ENCODE measurements at regions not wholly inside any gene's neighbourhood (a gene's known extent, or its start where the extent isn't known, plus 50 kb on each side); places are given as distances from the start of the nearest gene placed in this dataset.

DNA sequence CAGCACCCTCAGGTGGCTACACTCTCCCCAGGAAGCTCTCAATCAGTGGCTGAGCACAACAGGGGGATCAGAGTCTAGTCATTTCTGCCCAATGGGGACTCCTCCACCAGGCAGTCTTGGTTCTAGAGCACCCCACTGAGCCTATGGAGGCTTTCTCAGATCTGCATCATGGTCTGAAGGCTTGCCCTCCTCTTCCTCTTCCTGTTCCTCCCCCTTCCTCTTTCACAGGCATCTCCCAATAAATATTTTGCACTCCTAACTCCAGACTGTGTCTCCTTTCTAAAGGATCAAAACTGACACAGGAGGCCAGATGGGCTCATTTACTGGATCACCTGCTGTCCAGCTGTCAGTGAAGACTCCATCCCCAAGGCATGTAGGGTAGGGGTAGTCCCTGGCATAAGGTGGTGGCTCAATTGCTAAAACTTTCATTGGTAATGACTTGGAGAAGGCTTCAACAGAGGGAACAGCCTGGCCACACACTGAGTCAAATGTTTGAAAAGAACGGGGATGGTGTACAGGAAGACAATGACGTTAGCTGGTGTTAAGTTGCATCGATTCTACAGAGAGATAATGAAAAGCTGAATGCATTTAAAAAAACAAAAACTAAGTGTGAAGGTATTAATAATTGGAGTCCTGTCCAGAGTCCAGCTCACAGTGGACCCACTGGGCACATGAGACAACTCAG lies 84.2 kb upstream of the SLC2A1 start:
- Histone ChIP-seq H3K9me3 (no peaks in the 10 kb centered on the region), H3K4me3 (no peak overlapping the region), H3K27ac (no peak overlapping the region), H3K27me3 (no peaks in the 10 kb centered on the region), H3K4me1 (no peaks in the 10 kb centered on the region), H3K36me3 (no peaks in the 10 kb centered on the region)
- intact Hi-C loops (cut with DNase I) = no loop called here
- TF ChIP-seq, protein P1, sequence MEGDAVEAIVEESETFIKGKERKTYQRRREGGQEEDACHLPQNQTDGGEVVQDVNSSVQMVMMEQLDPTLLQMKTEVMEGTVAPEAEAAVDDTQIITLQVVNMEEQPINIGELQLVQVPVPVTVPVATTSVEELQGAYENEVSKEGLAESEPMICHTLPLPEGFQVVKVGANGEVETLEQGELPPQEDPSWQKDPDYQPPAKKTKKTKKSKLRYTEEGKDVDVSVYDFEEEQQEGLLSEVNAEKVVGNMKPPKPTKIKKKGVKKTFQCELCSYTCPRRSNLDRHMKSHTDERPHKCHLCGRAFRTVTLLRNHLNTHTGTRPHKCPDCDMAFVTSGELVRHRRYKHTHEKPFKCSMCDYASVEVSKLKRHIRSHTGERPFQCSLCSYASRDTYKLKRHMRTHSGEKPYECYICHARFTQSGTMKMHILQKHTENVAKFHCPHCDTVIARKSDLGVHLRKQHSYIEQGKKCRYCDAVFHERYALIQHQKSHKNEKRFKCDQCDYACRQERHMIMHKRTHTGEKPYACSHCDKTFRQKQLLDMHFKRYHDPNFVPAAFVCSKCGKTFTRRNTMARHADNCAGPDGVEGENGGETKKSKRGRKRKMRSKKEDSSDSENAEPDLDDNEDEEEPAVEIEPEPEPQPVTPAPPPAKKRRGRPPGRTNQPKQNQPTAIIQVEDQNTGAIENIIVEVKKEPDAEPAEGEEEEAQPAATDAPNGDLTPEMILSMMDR (IDR thresholded peaks at IDR 0.05) = no peak
- DNase-seq (no peak), ATAC-seq (no peak)

GRCh38 chr1:43042127-43042526 lies 83.5 kb upstream of the SLC2A1 start:
- no peaks in the 10 kb centered on the region for H3K9me3 ChIP-seq
- H3K27ac ChIP-seq = no peak overlapping the region
- H3K4me1 ChIP-seq = no peaks in the 10 kb centered on the region
- H3K4me3 ChIP-seq = no peak overlapping the region
- intact Hi-C loops (cut with DNase I) = no loop called here
- DNase-seq (no peak), ATAC-seq (no peak)
- no peaks in the 10 kb centered on the region for H3K36me3 ChIP-seq
- TF ChIP-seq, protein P1 (IDR thresholded peaks at IDR 0.05) = no peak
- no peaks in the 10 kb centered on the region for H3K27me3 ChIP-seq

DNA sequence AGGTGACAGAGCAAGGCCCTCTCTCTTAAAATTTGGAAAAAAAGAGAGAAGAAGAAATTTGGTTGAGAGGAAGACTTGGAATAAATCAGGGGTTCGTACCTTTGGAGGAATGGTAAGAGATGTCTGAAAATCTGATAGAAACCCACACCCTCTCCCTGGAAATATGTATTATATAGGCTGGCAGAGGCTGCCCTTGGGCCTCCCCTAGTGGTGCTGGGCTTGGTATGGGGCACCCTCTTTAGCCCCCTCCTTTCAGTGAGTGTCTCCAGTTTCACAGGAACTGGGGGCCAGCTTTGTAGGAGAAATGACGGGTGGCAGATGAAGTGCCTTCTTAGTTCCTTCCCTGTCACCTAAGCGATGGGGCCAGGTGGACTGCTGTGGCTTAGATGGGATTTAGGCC lies 82.9 kb upstream of the SLC2A1 start:
- Histone ChIP-seq H3K36me3 (no peaks in the 10 kb centered on the region), H3K27ac (no peak overlapping the region), H3K27me3 (no peaks in the 10 kb centered on the region), H3K4me1 (no peaks in the 10 kb centered on the region), H3K9me3 (no peaks in the 10 kb centered on the region), H3K4me3 (no peak overlapping the region)
- TF ChIP-seq, protein P1 (IDR thresholded peaks at IDR 0.05) = no peak
- ATAC-seq (no peak), DNase-seq (no peak)
- intact Hi-C loops (cut with DNase I) = no loop called here

DNA sequence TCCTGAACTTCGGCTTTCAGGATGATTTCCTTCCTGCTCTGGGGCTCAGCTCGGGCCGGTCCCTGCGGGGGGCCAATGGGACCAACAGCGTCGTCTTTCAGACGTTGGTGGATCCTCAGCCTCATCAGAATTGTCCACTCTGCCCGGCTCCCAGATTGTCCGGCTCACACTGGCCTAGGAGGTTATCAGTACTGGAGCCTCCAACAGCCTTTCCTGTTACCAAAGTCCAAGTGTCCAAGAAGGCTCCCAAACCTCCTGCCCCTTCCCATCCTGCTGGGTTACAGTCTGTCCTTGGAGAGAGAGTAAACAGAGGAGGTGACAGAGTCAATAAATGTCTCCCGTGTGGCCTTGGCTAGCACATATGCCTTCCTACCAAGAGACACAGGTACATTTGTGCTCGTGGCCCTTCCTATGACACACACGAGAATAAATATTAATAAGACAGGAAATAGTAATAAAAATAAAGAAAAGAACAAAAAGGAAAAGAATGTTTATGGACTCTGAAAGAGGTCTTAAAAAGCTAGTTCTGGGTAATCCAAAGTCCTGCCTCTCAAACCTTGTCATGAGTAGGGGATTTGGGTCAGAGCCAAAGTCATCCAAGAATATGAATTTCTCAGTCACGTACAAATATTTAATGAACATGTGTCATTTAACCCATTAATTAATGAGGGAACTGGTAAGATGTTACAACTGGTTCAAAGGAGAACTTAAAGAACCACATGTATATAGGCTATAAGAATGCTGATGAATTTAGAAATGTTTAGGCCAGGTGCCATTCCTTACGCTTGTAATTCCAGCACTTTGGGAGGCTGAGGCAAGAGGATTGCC lies 80.8 kb upstream of the SLC2A1 start:
- Histone ChIP-seq H3K27me3 (no peaks in the 10 kb centered on the region), H3K27ac (no peak overlapping the region), H3K9me3 (no peaks in the 10 kb centered on the region), H3K4me1 (peaks cover 5% of the 10 kb centered on the region), H3K4me3 (no peak overlapping the region), H3K36me3 (no peaks in the 10 kb centered on the region)
- DNase-seq (no peak), ATAC-seq (no peak)
- TF ChIP-seq, protein P1 (IDR thresholded peaks at IDR 0.05) = no peak
- intact Hi-C loops (cut with DNase I) = no loop called here

DNA sequence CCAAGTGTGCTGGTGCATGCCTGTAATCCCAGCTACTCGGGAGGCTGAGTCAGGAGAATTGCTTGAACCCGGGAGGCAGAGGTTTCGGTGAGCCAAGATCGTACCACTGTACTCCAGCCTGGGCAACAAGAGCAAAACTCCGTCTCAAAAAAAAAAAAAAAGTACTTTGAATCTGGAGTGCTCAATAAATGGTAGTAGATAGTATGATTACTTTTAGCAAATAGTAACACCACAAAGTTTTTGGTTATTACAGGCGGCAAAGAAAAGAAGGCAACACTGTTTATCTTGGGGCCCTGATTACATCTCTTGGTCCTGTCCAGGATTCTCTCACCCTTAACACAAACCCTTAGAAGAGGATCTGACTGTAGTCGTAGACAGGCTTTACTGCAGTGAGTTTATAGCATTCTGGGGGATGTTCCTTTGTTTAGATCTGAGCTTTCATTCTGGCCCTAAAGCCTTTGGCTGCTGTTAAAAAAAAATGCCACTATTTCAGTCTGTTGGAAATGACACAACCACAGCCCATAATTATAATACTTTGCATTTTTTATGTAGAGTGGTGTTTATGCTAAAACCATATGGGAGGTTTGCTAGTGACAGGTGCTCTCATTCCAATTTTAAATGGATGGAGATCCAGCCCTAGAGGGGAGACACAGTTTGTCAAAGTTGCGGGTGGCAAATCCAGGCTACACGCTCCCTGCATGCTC lies 79.7 kb upstream of the SLC2A1 start:
- DNase-seq (no peak), ATAC-seq (no peak)
- peaks cover 5% of the 10 kb centered on the region for H3K4me1 ChIP-seq
- H3K27ac ChIP-seq = no peak overlapping the region
- TF ChIP-seq, protein P1 (IDR thresholded peaks at IDR 0.05) = no peak
- intact Hi-C loops (cut with DNase I) = no loop called here
- no peaks in the 10 kb centered on the region for H3K9me3 ChIP-seq
- no peaks in the 10 kb centered on the region for H3K27me3 ChIP-seq
- no peak overlapping the region for H3K4me3 ChIP-seq
- H3K36me3 ChIP-seq = no peaks in the 10 kb centered on the region

All from upper lobe of right lung (tissue), 1 donor.